Muscle layer of colon (tissue), 2 donors: ENCODE measurements at regions not wholly inside any gene's neighbourhood (a gene's known extent, or its start where the extent isn't known, plus 50 kb on each side); places are given as distances from the start of the nearest gene placed in this dataset.

Experiments used
- H3K27ac ChIP-seq: one replicate; pipeline ENCODE4 v1.7.0; 2013; ENCODE audit warnings: low read depth, mild to moderate bottlenecking, low read length, moderate library complexity
- H3K27me3 ChIP-seq, 2 donors: one replicate each; pipeline ENCODE4 v1.7.0; 2013; ENCODE audit warnings: low read length in 2 of 2, mild to moderate bottlenecking in 2 of 2; ENCODE audit not compliant: insufficient read depth in 2 of 2, control insufficient read depth in 1 of 2
- H3K36me3 ChIP-seq: one replicate; pipeline ENCODE4 v1.7.0; 2013; ENCODE audit warnings: mild to moderate bottlenecking, low read length; ENCODE audit not compliant: insufficient read depth
- H3K4me1 ChIP-seq: one replicate; pipeline ENCODE4 v1.7.0; 2013; ENCODE audit warnings: mild to moderate bottlenecking, low read length; ENCODE audit not compliant: insufficient read depth
- H3K4me3 ChIP-seq, 2 donors: one replicate each; pipeline ENCODE4 v1.7.0; 2013; ENCODE audit warnings: low read length in 2 of 2, low read depth in 1 of 2, mild to moderate bottlenecking in 1 of 2, moderate library complexity in 1 of 2
- H3K9ac ChIP-seq: one replicate; pipeline ENCODE4 v1.7.0; 2013; ENCODE audit warnings: low read length
- H3K9me3 ChIP-seq: one replicate; pipeline ENCODE4 v1.7.0; 2013; ENCODE audit warnings: mild to moderate bottlenecking, low read length
- donor health status: abdominal sarcoma.
- donor health status: Adenocarcinoma of cecum.

GRCh38 chr9:92185096-92185495, 69.9 kb upstream of the SPTLC1 start:
- no peaks in the 10 kb centered on the region for H3K36me3 ChIP-seq
- no peaks in the 10 kb centered on the region for H3K9me3 ChIP-seq
- no peak overlapping the region for H3K4me3 ChIP-seq
- H3K27ac ChIP-seq = no peak overlapping the region
- no peaks in the 10 kb centered on the region for H3K4me1 ChIP-seq
- no peaks in the 10 kb centered on the region for H3K27me3 ChIP-seq
- no peak overlapping the region for H3K9ac ChIP-seq

DNA sequence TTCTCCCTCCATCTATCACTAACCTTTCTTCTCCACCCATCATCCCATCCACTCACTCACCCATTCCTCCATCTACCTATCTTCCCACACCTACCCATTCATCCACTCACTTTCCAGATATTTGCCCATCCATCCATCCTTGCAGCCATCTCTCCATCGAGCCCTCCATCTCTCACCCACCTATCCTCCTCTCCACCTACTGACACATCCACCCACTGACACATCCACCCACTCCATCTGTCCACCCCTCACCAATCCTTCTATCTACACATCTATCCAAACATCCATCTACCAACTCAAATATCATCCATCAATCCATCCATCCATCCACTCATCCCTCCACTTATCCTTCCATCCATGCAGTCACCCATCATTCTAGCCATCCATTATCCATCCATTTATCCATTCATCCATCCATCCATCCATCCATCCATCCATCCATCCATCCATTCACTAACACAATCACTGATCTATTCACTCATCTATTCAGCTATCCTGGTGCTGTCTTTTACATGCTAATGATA, 68.9 kb upstream of the SPTLC1 start:
- Histone ChIP-seq H3K4me3 (no peak overlapping the region), H3K27me3 (no peaks in the 10 kb centered on the region), H3K27ac (no peak overlapping the region), H3K4me1 (no peaks in the 10 kb centered on the region), H3K9ac (no peak overlapping the region), H3K9me3 (no peaks in the 10 kb centered on the region), H3K36me3 (no peaks in the 10 kb centered on the region)

- Histone ChIP-seq H3K4me3 (no peak overlapping the region), H3K27me3 (no peaks in the 10 kb centered on the region), H3K9ac (no peak overlapping the region), H3K36me3 (no peaks in the 10 kb centered on the region), H3K4me1 (no peaks in the 10 kb centered on the region), H3K27ac (no peak overlapping the region), H3K9me3 (no peaks in the 10 kb centered on the region)
These were observed 68.2 kb upstream of the SPTLC1 start for GRCh38 chr9:92183449-92183848.

GRCh38 chr9:92181296-92181695, 66.1 kb upstream of the SPTLC1 start:
- Histone ChIP-seq H3K9me3 (no peaks in the 10 kb centered on the region), H3K4me3 (no peak overlapping the region), H3K4me1 (no peaks in the 10 kb centered on the region), H3K9ac (no peak overlapping the region), H3K27me3 (no peaks in the 10 kb centered on the region), H3K27ac (no peak overlapping the region), H3K36me3 (no peaks in the 10 kb centered on the region)

GRCh38 chr9:92180669-92181181, 65.5 kb upstream of the SPTLC1 start:
- Histone ChIP-seq H3K27ac (no peak overlapping the region), H3K27me3 (no peaks in the 10 kb centered on the region), H3K9me3 (no peaks in the 10 kb centered on the region), H3K36me3 (no peaks in the 10 kb centered on the region), H3K9ac (no peak overlapping the region), H3K4me3 (no peak overlapping the region), H3K4me1 (no peaks in the 10 kb centered on the region)

- Histone ChIP-seq H3K27ac (no peak overlapping the region), H3K36me3 (no peaks in the 10 kb centered on the region), H3K4me3 (no peak overlapping the region), H3K9ac (no peak overlapping the region), H3K4me1 (no peaks in the 10 kb centered on the region), H3K9me3 (no peaks in the 10 kb centered on the region), H3K27me3 (no peaks in the 10 kb centered on the region)
These were observed 64.8 kb upstream of the SPTLC1 start for GRCh38 chr9:92180002-92180400.

DNA sequence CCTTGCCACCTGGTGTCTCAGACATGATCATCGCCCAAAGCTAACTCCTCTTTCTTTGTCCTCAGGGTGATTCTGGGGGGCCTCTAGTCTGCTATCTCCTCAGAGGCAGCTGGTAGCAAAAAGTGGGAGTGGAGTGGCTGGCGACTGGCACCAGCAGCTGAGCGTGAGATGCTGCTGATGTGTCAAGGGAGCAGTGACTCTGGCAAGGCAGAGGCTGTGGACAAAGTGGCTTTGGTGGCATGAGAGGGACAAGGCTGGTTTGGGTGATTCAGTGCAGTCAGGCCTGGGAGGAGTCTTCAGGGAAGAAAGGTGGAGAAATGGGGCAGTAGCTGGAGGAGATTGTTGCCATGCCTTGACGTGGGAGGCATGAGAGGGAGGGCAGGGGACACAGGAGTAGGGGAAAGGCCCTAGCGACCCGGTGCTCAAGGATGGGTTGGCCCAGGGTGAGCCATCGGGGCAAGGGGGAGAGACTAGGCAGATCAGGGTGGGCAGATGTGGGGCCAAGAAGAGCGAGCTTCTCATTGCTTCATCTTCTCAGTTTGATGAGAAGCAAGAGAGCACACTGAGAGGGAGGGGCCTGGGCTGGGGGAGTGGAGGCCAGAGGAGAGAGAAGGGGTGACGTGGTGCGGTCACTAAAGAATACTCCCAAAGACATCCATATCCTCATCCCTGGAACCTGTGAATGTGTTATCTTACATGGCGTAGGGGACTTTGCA, 64.2 kb upstream of the SPTLC1 start:
- H3K27ac ChIP-seq = no peak overlapping the region
- H3K36me3 ChIP-seq = no peaks in the 10 kb centered on the region
- H3K27me3 ChIP-seq = no peaks in the 10 kb centered on the region
- no peaks in the 10 kb centered on the region for H3K9me3 ChIP-seq
- no peak overlapping the region for H3K4me3 ChIP-seq
- H3K4me1 ChIP-seq = no peaks in the 10 kb centered on the region
- H3K9ac ChIP-seq = no peak overlapping the region

DNA sequence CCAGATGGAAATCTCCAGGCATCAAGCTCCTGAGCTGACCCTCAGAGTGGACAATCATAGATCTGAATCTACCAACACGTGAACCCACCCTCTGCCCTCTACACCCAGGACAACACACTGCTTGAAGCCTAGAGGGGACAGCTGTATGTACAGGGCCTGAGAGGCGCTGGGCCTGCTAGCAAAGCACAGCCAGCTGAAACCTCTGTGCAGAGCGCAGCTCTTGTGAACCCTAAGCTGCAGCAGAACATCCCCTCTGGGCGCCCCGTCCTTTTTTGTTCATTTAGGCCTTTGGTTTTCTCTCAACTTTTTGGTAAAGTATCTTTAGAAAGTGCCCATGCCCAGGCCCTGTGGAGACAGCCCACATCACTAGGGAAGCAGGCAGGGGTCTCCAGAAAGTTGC, 62.4 kb upstream of the SPTLC1 start:
- H3K4me3 ChIP-seq = no peak overlapping the region
- H3K27ac ChIP-seq = no peak overlapping the region
- no peaks in the 10 kb centered on the region for H3K36me3 ChIP-seq
- no peaks in the 10 kb centered on the region for H3K9me3 ChIP-seq
- H3K27me3 ChIP-seq = no peaks in the 10 kb centered on the region
- H3K9ac ChIP-seq = no peak overlapping the region
- no peaks in the 10 kb centered on the region for H3K4me1 ChIP-seq

DNA sequence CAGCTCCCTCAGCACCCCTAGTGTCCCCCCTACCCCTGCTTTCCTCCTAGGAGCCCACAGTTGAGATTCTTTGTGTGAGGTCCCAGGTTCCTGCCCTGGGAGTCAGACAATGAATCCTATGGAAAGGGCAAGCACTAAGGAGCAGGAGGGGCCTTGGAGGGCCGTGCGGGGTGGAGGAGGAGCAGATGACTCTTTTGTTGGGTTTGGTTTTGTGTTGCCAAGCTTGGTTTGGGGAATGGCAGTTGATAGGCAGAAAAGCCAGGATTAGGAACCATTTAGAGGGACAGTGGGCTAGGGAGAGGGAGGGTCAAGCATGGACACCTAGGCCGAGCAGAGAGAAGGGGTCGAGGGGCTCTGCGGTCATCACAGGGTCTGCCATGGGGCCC, 61.6 kb upstream of the SPTLC1 start:
- Histone ChIP-seq H3K27ac (no peak overlapping the region), H3K27me3 (no peaks in the 10 kb centered on the region), H3K4me1 (no peaks in the 10 kb centered on the region), H3K9ac (no peak overlapping the region), H3K36me3 (no peaks in the 10 kb centered on the region), H3K4me3 (no peak overlapping the region), H3K9me3 (no peaks in the 10 kb centered on the region)

DNA sequence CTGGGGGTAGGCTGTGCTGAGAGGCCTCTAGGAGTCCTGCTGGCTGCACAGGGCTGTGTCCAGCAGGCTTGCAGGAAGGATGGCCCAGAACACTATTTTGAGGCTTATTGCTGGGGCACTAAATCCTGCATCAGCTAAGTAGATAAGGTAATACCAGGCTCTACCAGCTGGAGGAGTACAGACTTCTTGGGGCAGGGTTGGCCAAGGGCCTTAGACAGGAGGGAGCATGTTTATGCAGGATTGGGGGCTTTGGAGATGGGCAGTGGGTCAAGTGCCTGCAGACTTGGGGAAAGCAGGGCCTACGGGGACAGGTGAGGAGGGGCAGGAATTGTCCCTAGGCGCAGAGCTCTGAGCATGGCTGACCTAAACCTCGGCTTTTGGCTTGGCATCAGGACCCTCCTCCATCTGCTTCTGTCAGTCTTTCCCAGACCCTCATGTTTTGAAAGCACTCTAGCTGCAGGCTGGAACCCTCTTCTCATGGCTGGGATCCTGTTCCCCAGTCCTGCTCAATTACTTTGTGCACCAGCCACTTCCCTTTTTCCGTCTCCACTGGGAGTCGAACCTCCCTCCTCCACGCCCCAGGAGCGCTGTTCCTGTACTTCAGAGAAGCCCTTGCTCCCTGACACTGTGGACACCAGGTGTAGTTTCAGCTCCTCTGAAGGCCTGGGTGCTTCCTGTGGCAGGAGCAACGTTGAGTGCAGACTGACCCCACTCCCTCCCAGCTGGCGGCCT, 61.0 kb upstream of the SPTLC1 start:
- no peaks in the 10 kb centered on the region for H3K9me3 ChIP-seq
- no peak overlapping the region for H3K27ac ChIP-seq
- no peak overlapping the region for H3K4me3 ChIP-seq
- no peaks in the 10 kb centered on the region for H3K36me3 ChIP-seq
- H3K27me3 ChIP-seq = no peaks in the 10 kb centered on the region
- no peak overlapping the region for H3K9ac ChIP-seq
- H3K4me1 ChIP-seq = no peaks in the 10 kb centered on the region

- Histone ChIP-seq H3K9me3 (no peaks in the 10 kb centered on the region), H3K9ac (no peak overlapping the region), H3K4me1 (no peaks in the 10 kb centered on the region), H3K4me3 (no peak overlapping the region), H3K36me3 (no peaks in the 10 kb centered on the region), H3K27me3 (no peaks in the 10 kb centered on the region), H3K27ac (no peak overlapping the region)
These were observed 60.2 kb upstream of the SPTLC1 start for GRCh38 chr9:92175441-92175840.
